Body of pancreas (tissue), 4 donors: ENCODE measurements at regions not wholly inside any gene's neighbourhood (a gene's known extent, or its start where the extent isn't known, plus 50 kb on each side); places are given as distances from the start of the nearest gene placed in this dataset.

Experiments used
- CTCF ChIP-seq, 7 experiments: fragments of 450-650 bp in 4 of 7; fragments of 200-600 bp in 3 of 7; sonication (generic) in 3 of 7; IDR thresholded peaks; one replicate each; pipeline ENCODE4 v1.5.1; 2016 to 2019; ENCODE audit warnings: antibody characterized with exemption in 7 of 7
- POLR2A ChIP-seq, 3 donors: fragments of 450-650 bp; IDR thresholded peaks; one replicate each; pipeline ENCODE4 v1.6.1; 2016; ENCODE audit warnings: antibody characterized with exemption in 3 of 3, mild to moderate bottlenecking in 2 of 3

GRCh38 chr3:148034353-148034752, 625.2 kb downstream of the ZIC1 start:
- TF ChIP-seq CTCF (IDR thresholded peaks at IDR 0.05) (no peak), POLR2A (IDR thresholded peaks at IDR 0.05) (no peak)
